Astrocyte of the cerebellum (primary cell): ENCODE measurements at regions not wholly inside any gene's neighbourhood (a gene's known extent, or its start where the extent isn't known, plus 50 kb on each side); places are given as distances from the start of the nearest gene placed in this dataset.

ENCODE experiments used
- DNase-seq: peaks from one replicate; pipeline ENCODE4 v3.0.0-alpha.2; 2011; ENCODE audit warnings: low read depth
- H3K4me3 ChIP-seq: 2 replicates; pipeline ENCODE4 v1.5.1; 2011; ENCODE audit warnings: mild to moderate bottlenecking, low read depth, low read length, moderate library complexity
- in situ Hi-C: cut with HindIII; loops from 2 replicates; pipeline ENCODE4 v1.10.0; 2017; ENCODE audit warnings: low sequenced_read_pairs
- TF ChIP-seq, protein P1 (sequence below): IDR thresholded peaks from 2 replicates; pipeline ENCODE4 v1.5.1; 2012; ENCODE audit warnings: low read length, low read depth, moderate library complexity, mild to moderate bottlenecking; ENCODE audit errors: missing control alignments

DNA sequence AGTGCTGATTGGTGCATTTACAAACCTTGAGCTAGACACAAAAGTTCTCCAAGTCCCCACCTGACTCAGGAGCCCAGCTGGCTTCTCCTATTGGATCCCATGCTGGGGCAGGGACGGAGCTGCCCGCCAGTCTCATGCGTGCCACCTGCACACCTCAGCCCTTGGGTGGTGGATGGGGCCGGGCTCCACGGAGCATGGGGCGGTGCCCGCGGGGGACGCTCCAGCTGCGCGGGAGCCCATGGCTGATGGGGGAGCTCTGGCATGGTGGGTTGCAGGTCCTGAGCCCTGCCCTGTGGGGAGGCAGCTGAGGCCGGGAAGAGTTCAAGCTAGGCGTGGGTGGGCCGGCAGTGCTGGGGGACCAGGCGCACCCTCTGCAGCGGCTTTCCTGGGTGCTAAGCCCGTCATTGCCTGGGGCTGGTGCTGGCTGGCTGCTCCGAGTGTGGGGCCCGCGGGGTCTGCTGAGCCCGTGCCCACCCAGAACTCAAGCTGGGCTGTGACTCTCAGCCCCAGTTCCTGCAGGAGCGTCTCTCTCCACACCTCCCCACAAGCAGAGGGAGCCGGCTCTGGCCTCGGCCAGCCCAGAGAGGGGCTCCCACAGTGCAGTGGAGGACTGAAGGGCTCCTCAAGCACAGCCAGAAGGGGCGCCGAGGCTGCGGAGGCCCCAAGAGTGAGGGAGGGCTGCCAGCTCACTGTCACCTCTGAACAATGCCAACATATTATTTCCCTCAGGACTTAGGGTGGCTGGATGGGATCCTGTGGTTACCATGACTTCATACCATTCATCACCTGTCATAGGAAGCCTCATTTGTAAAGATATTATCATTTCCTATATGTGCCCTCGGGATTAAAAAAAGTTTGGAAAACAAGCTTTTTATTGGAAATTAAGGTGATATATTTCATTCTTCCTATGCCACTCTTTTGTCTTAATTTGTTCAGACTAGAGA lies 688.7 kb downstream of the ETS1 start:
- TF ChIP-seq, protein P1, sequence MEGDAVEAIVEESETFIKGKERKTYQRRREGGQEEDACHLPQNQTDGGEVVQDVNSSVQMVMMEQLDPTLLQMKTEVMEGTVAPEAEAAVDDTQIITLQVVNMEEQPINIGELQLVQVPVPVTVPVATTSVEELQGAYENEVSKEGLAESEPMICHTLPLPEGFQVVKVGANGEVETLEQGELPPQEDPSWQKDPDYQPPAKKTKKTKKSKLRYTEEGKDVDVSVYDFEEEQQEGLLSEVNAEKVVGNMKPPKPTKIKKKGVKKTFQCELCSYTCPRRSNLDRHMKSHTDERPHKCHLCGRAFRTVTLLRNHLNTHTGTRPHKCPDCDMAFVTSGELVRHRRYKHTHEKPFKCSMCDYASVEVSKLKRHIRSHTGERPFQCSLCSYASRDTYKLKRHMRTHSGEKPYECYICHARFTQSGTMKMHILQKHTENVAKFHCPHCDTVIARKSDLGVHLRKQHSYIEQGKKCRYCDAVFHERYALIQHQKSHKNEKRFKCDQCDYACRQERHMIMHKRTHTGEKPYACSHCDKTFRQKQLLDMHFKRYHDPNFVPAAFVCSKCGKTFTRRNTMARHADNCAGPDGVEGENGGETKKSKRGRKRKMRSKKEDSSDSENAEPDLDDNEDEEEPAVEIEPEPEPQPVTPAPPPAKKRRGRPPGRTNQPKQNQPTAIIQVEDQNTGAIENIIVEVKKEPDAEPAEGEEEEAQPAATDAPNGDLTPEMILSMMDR, result no peak
- no peak overlapping the region for H3K4me3 ChIP-seq
- in situ Hi-C loops, result no loop called here
- no peak for DNase-seq

DNA sequence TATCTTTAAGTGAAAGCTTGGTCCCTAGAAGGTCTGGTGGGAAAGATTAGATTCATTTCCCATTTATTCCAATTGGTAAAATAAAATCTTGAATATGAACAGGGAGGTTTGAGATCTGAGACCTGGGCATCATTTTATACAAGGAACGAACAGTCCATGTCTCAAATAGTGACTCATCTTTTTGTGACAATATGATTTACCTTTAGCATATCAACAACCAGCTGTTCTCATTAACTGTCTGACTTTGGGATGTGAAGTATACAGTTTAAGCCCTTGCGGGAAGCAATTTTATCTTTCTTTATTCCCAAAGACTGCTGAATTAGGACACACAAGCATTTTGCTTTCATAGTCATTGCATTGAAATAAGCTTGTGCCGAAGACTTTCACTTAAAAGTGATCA lies 691.6 kb downstream of the ETS1 start:
- H3K4me3 ChIP-seq, result no peak overlapping the region
- no peak for DNase-seq
- TF ChIP-seq, protein P1, result no peak
- in situ Hi-C loops, result no loop called here

DNA sequence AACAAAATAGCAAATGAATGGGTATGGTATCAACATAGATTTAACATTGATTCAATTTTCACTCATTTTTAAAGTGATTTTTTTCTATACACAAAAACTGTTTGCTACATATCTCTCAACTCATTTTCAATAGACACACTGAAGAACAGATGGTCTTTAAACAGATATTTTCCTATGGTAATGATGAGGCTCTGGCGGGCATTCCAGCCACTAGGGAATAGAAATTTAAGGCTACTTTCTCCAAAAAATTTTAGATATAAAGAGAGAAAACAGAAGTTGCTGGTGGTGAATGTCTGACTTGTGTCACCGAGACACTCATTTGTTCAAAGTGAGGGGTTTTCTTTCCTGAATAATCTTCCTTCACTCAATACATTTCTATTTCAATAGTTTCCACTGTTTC lies 693.0 kb downstream of the ETS1 start:
- no peak for DNase-seq
- in situ Hi-C loops, result no loop called here

DNA sequence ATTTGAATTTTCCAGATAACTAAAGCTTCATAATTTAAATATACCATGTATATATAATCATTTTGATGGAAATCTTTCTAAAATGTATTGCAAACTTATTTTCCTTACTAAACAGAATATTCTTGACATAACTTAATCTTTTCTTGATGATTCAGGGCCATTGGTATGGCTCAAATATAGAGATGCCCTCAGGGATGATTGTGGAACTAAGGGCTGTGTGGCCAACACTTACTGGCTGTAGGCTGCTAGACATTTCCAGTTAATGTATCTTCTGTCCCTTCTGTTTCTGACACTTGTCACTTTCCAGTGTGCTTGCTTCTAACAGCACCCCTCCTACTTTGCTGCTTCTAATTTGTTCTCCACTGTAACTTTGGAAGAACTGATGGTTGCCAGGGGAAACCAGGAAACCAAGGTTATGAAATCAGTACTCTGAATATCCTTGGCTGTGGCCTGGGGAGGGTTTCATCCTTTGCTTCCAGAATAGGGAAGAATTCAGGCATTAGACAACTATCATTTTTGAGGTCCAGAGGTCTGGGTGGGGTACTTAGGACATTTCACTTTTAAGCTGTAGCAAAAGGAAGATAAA lies 697.2 kb downstream of the ETS1 start:
- in situ Hi-C loops, result no loop called here
- TF ChIP-seq, protein P1, result no peak
- no peak for DNase-seq
- no peak overlapping the region for H3K4me3 ChIP-seq

More for the DNA sequence above, 693.0 kb downstream of the ETS1 start:
- H3K4me3 ChIP-seq, result no peak overlapping the region
- TF ChIP-seq, protein P1, result no peak

- no peak overlapping the region for H3K4me3 ChIP-seq
- in situ Hi-C loops, result no loop called here
These were observed 699.0 kb downstream of the ETS1 start for GRCh38 chr11:127888386-127888785.

GRCh38 chr11:127875131-127875530 lies 712.2 kb downstream of the ETS1 start:
- in situ Hi-C loops, result no loop called here
- no peak for DNase-seq
- TF ChIP-seq, protein P1, result no peak
- H3K4me3 ChIP-seq, result no peak overlapping the region

More at GRCh38 chr11:127888386-127888785, 699.0 kb downstream of the ETS1 start:
- TF ChIP-seq, protein P1, result no peak
- DNase-seq, result no peak
